Stimulated activated CD4-positive, alpha-beta T cell treated with anti-CD3 and anti-CD28 coated beads, TNF-alpha, amount 100 ng/mL, for 24 hours (primary cell): ENCODE measurements at regions not wholly inside any gene's neighbourhood (a gene's known extent, or its start where the extent isn't known, plus 50 kb on each side); places are given as distances from the start of the nearest gene placed in this dataset.

Source experiments
- DNase-seq, 3 experiments: peaks; one replicate each; pipeline ENCODE4 v3.0.0-alpha.2; 2020; ENCODE audit warnings: low read depth in 3 of 3

- DNase-seq, result no peak
These were observed 59.4 kb upstream of the IRX4 start for GRCh38 chr5:1942158-1942557.

DNA sequence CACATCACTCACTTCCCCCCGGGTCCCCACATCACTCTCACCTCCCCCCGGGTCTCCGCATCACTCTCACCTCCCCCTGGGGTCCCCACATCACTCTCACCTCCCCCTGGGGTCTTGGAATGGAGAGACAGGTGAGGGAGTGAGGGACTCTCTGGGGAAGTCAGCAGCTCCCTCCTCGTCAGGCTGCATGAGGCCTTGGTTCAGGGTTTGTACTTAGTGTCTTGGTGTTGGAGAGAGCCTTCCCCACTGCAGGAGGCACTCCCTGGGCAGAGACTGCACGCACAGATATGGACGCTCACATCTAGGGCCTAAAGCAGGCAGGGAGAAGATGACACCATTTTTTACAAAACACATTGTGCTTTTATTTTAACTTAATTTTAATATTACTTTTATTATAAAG, 56.5 kb upstream of the IRX4 start:
- no peak for DNase-seq

DNA sequence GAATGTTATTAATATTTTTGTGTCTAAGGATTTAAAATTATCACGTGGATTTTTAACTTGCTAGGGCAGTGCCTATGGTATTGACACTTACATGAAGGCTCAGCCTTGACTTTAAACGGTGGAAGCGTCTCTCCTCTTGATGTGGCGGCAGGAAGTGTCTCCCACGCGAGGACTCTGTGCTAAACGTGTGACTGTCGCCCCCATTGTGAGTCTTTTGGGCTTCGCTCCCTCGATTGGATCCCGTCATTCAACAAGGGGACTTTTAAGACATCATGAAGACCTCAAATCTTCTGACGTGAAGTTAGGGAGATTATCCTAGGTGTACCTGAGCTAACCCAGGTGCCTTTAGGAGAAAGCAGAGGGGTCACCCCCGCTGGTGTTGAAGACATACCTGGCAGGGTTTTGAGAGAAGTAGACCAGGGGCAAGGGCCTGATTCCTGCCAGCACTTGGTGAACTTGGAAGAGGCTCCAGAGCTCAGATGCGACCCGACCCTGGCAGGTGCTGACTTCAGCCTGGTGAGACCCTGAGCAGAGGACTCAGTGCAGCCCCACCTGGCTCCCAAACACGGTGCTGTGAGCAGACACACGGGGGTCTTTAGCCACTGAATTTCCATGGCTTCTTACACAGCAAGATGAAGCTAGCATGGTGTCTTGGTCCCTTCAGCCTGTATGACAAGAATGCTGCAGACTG, 55.7 kb upstream of the IRX4 start:
- DNase-seq, result no peak

DNA sequence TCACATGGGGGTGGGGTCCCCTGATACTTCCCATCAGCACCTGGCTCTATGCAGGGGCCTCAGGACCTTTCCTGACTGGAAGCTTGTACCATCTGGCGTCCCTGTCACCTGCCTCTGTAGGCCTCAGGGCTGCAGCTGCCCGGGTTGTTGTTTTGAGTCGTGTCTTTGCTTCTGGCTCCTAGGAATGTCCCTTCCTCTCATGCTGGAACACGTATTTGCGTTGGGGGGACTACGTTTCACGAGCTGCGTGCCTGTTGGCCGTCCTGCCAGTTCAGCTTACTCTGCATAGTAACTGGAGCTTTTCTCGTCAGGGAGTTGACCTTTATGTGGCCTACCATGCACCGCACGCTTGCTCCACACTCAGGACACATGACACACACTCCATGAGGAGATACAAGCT, 54.9 kb upstream of the IRX4 start:
- DNase-seq, result no peak

- no peak for DNase-seq
These were observed 54.2 kb upstream of the IRX4 start for GRCh38 chr5:1936901-1937300.

DNA sequence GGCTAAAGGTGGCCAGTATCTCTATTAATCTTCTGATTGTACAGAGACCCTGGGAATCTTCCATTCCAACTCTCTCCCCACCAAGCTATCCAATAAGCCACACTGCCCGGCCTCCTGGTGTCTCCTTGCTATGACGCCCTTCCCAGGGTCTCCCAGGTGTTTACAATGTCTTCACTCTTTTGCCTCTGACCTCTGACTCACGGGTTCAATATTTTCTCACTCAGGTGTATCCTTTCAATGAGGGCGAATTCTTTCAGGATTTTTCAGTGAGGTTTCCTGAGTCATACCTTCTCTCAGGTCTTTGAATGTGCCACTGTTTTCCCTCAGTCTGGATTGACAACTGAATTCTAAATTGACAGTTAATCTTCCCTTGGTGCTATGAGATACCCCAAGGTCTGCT, 53.7 kb upstream of the IRX4 start:
- DNase-seq, result no peak

- no peak for DNase-seq
These were observed 52.2 kb upstream of the IRX4 start for GRCh38 chr5:1934801-1935429.

DNA sequence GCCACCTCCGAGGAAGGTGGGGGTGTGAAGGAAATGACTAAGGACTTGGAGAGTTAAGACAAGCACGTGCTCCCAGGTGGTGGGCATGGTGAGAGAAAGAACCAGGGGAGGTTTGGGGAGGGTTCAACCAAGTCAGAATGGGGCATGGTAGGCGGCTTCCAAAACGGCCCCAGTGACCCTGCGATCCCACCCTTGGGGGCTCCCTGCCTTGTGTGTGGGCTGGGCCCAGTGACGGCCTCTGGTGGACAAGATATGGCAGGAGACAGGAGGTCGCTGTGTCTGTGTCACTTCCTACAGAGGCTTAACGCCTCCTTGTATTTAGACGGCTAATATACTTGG, 51.3 kb upstream of the IRX4 start:
- DNase-seq, result no peak

GRCh38 chr5:1933364-1934055, 50.8 kb upstream of the IRX4 start:
- DNase-seq, result no peak
